ENCODE measurements at regions not wholly inside any gene's neighbourhood (a gene's known extent, or its start where the extent isn't known, plus 50 kb on each side); places are given as distances from the start of the nearest gene placed in this dataset.
"Not testable (repeated sequence)": the region's sequence is repeated elsewhere in the genome, so short reads cannot be mapped to it uniquely, and the experiment has no call there.

GRCh38 chr7:114806590-114807162 is 115.2 kb upstream of the MDFIC start:
- no peak for DNase-seq (ENCODE audit: low spot score)

- no peak for DNase-seq (ENCODE audit: low spot score)
Measured at GRCh38 chr7:114812570-114812969, 109.3 kb upstream of the MDFIC start.

- DNase-seq (ENCODE audit: low spot score) = no peak
Measured at GRCh38 chr7:114813624-114814023, 108.3 kb upstream of the MDFIC start.

GRCh38 chr7:114817036-114817435 is 104.9 kb upstream of the MDFIC start:
- not testable (repeated sequence) for DNase-seq (ENCODE audit: low spot score)

GRCh38 chr7:114818501-114818900 is 103.4 kb upstream of the MDFIC start:
- peak; percentile 42 for DNase-seq (ENCODE audit: low spot score)

- peak; percentile 55 for DNase-seq (ENCODE audit: low spot score)
Measured at GRCh38 chr7:114819616-114820362, 102.1 kb upstream of the MDFIC start.

- DNase-seq (ENCODE audit: low spot score) = peak; percentile 3
Measured at GRCh38 chr7:114821030-114821900, 100.6 kb upstream of the MDFIC start.

- no peak for DNase-seq (ENCODE audit: low spot score)
Measured at GRCh38 chr7:114822131-114822530, 99.8 kb upstream of the MDFIC start.

- no peak for DNase-seq (ENCODE audit: low spot score)
Measured at GRCh38 chr7:114822844-114823243, 99.0 kb upstream of the MDFIC start.

GRCh38 chr7:114823290-114823689 is 98.6 kb upstream of the MDFIC start:
- no peak for DNase-seq (ENCODE audit: low spot score)

GRCh38 chr7:114825423-114825951 is 96.4 kb upstream of the MDFIC start:
- no peak for DNase-seq (ENCODE audit: low spot score)

- no peak for DNase-seq (ENCODE audit: low spot score)
Measured at GRCh38 chr7:114830952-114831351, 90.9 kb upstream of the MDFIC start.

- DNase-seq (ENCODE audit: low spot score) = no peak
Measured at GRCh38 chr7:114832906-114833595, 88.8 kb upstream of the MDFIC start.

- DNase-seq (ENCODE audit: low spot score) = no peak
Measured at GRCh38 chr7:114835303-114835702, 86.6 kb upstream of the MDFIC start.

GRCh38 chr7:114835861-114836260 is 86.0 kb upstream of the MDFIC start:
- DNase-seq (ENCODE audit: low spot score) = no peak

GRCh38 chr7:114842551-114843065 is 79.3 kb upstream of the MDFIC start:
- no peak for DNase-seq (ENCODE audit: low spot score)

- no peak for DNase-seq (ENCODE audit: low spot score)
Measured at GRCh38 chr7:114843102-114843501, 78.8 kb upstream of the MDFIC start.

GRCh38 chr7:114851406-114852061 is 70.4 kb upstream of the MDFIC start:
- no peak for DNase-seq (ENCODE audit: low spot score)

GRCh38 chr7:114852293-114852692 is 69.6 kb upstream of the MDFIC start:
- DNase-seq (ENCODE audit: low spot score) = no peak

- no peak for DNase-seq (ENCODE audit: low spot score)
Measured at GRCh38 chr7:114853189-114853588, 68.7 kb upstream of the MDFIC start.

GRCh38 chr7:114854369-114854768 is 67.5 kb upstream of the MDFIC start:
- no peak for DNase-seq (ENCODE audit: low spot score)

All from AG08396 (cell line).